GM23338 (cell line): ENCODE measurements at regions not wholly inside any gene's neighbourhood (a gene's known extent, or its start where the extent isn't known, plus 50 kb on each side); places are given as distances from the start of the nearest gene placed in this dataset.

Experiments
- ATAC-seq: fragments of 200-7000 bp; cut with Tn5 transposase; 3 replicates; pipeline ENCODE4 v1.9.1; 2020
- DNase-seq: peaks from one replicate; pipeline ENCODE4 v3.0.0-alpha.2; 2015; ENCODE audit warnings: low spot score
- H2AFZ ChIP-seq: fragments of 200-600 bp; sonication (generic); 2 replicates; pipeline ENCODE4 v1.8.0; 2016; ENCODE audit warnings: antibody characterized with exemption, mild to moderate bottlenecking, moderate library complexity
- H3F3A ChIP-seq: fragments of 200-600 bp; sonication (generic); replicated peaks from 2 replicates; pipeline ENCODE4 v1.8.0; 2017; ENCODE audit warnings: antibody characterized with exemption, mixed run types, low read depth
- H3K27ac ChIP-seq: fragments of 200-600 bp; sonication (generic); 2 replicates; pipeline ENCODE4 v1.6.1; 2016; ENCODE audit warnings: low read depth
- H3K27me3 ChIP-seq: fragments of 200-600 bp; sonication (generic); 2 replicates; pipeline ENCODE4 v1.8.0; 2016; ENCODE audit warnings: mild to moderate bottlenecking, mixed run types, moderate library complexity; ENCODE audit not compliant: insufficient read depth
- H3K36me3 ChIP-seq: fragments of 200-600 bp; sonication (generic); 2 replicates; pipeline ENCODE4 v1.8.0; 2016; ENCODE audit warnings: mild to moderate bottlenecking; ENCODE audit not compliant: insufficient read depth
- H3K4me1 ChIP-seq: fragments of 200-600 bp; sonication (generic); 2 replicates; pipeline ENCODE4 v1.8.0; 2016; ENCODE audit warnings: mild to moderate bottlenecking, moderate library complexity; ENCODE audit not compliant: insufficient read depth
- H3K4me2 ChIP-seq: fragments of 200-600 bp; sonication (generic); 2 replicates; pipeline ENCODE4 v1.7.1; 2017; ENCODE audit warnings: mixed run types
- H3K4me3 ChIP-seq: fragments of 200-600 bp; sonication (generic); 2 replicates; pipeline ENCODE4 v1.6.1; 2016; ENCODE audit warnings: mixed run types
- H3K79me2 ChIP-seq: fragments of 200-600 bp; sonication (generic); replicated peaks from 2 replicates; pipeline ENCODE4 v1.8.0; 2017; ENCODE audit warnings: mild to moderate bottlenecking; ENCODE audit not compliant: insufficient read depth
- H3K9me2 ChIP-seq: fragments of 200-600 bp; sonication (generic); 2 replicates; pipeline ENCODE4 v1.8.0; 2017; ENCODE audit not compliant: insufficient read depth
- H4K20me1 ChIP-seq: fragments of 200-600 bp; sonication (generic); replicated peaks from 2 replicates; pipeline ENCODE4 v1.8.0; 2017; ENCODE audit warnings: mild to moderate bottlenecking; ENCODE audit not compliant: insufficient read depth
- H3K27ac Mint-ChIP-seq: 2 replicates; pipeline ENCODE4 v1.8.0; 2020; ENCODE audit warnings: inconsistent platforms, mild to moderate bottlenecking, moderate library complexity, mixed read lengths
- H3K27me3 Mint-ChIP-seq: 3 replicates; pipeline ENCODE4 v1.8.0; 2022; ENCODE audit warnings: low read depth, mild to moderate bottlenecking, moderate library complexity, mixed read lengths, inconsistent platforms; ENCODE audit not compliant: insufficient read depth, poor library complexity
- H3K36me3 Mint-ChIP-seq: 3 replicates; pipeline ENCODE4 v1.8.0; 2021; ENCODE audit warnings: low read depth, mild to moderate bottlenecking, inconsistent platforms, moderate library complexity, mixed read lengths
- H3K4me1 Mint-ChIP-seq: 3 replicates; pipeline ENCODE4 v1.8.0; 2020; ENCODE audit warnings: mild to moderate bottlenecking, inconsistent platforms, mixed read lengths
- H3K4me3 Mint-ChIP-seq: 3 replicates; pipeline ENCODE4 v1.8.0; 2021; ENCODE audit warnings: moderate library complexity, mild to moderate bottlenecking, inconsistent platforms, mixed read lengths
- H3K9me3 Mint-ChIP-seq: 3 replicates; pipeline ENCODE4 v1.8.0; 2020; ENCODE audit warnings: moderate library complexity, mild to moderate bottlenecking, inconsistent platforms, mixed read lengths
- CREB1 ChIP-seq: fragments of 250-450 bp; sonication (Bioruptor Pico); IDR thresholded peaks from 2 replicates; pipeline ENCODE4 v1.5.0; 2020; ENCODE audit warnings: low read depth, mild to moderate bottlenecking, moderate library complexity
- ETS1 ChIP-seq: IDR thresholded peaks from 2 replicates; pipeline ENCODE4 v1.6.1; 2016; ENCODE audit warnings: antibody characterized with exemption
- EZH2 ChIP-seq: fragments of 200-600 bp; sonication (generic); IDR thresholded peaks from one replicate; pipeline ENCODE4 v1.8.0; 2017; ENCODE audit warnings: antibody characterized with exemption, mild to moderate bottlenecking, low read depth; ENCODE audit not compliant: unreplicated experiment
- JUNB ChIP-seq: IDR thresholded peaks from one replicate; pipeline ENCODE4 v1.6.1; 2016; ENCODE audit warnings: antibody characterized with exemption; ENCODE audit not compliant: unreplicated experiment
- POLR2AphosphoS5 ChIP-seq: IDR thresholded peaks from 2 replicates; pipeline ENCODE4 v1.6.1; 2016; ENCODE audit warnings: antibody characterized with exemption, low read depth
- TF ChIP-seq, protein P1 (sequence below), 2 experiments: fragments of 200-600 bp in 1 of 2; sonication (generic) in 1 of 2; conservative IDR thresholded peaks; 2 replicates each; pipeline versions ENCODE4 v1.5.1 to v1.6.1; 2016 to 2017; ENCODE audit warnings: antibody characterized with exemption in 2 of 2, low read depth in 2 of 2, mild to moderate bottlenecking in 2 of 2, moderate library complexity in 1 of 2
- TF ChIP-seq, protein P2 (sequence below): IDR thresholded peaks from one replicate; pipeline ENCODE4 v1.6.1; 2018; ENCODE audit warnings: antibody characterized with exemption; ENCODE audit not compliant: unreplicated experiment

GRCh38 chr11:32034680-32035079 lies 56.2 kb upstream of the RCN1 start:
- H3K4me1 Mint-ChIP-seq, result no peaks in the 10 kb centered on the region
- H2AFZ ChIP-seq, result no peak overlapping the region

More at GRCh38 chr11:32034680-32035079, 56.2 kb upstream of the RCN1 start:
- no peak for DNase-seq
- Histone ChIP-seq H3K36me3 (no peaks in the 10 kb centered on the region), H3K79me2 (no peaks in the 10 kb centered on the region), H3K4me2 (no peak overlapping the region), H3K27ac (no peak overlapping the region), H3K9me2 (no peaks in the 10 kb centered on the region), H3F3A (no peaks in the 10 kb centered on the region), H3K4me1 (no peaks in the 10 kb centered on the region), H3K27me3 (no peaks in the 10 kb centered on the region), H3K4me3 (no peak overlapping the region), H4K20me1 (no peaks in the 10 kb centered on the region)
- ATAC-seq, result no peak
- Mint-ChIP-seq H3K9me3 (no peaks in the 10 kb centered on the region), H3K36me3 (no peaks in the 10 kb centered on the region), H3K27me3 (no peaks in the 10 kb centered on the region), H3K4me3 (no peak overlapping the region), H3K27ac (no peak overlapping the region)
- TF ChIP-seq CREB1 (CRISPR knock-in tag) (no peak), EZH2 (no peak), POLR2AphosphoS5 (no peak), ETS1 (no peak), JUNB (no peak)
- TF ChIP-seq, protein P1, sequence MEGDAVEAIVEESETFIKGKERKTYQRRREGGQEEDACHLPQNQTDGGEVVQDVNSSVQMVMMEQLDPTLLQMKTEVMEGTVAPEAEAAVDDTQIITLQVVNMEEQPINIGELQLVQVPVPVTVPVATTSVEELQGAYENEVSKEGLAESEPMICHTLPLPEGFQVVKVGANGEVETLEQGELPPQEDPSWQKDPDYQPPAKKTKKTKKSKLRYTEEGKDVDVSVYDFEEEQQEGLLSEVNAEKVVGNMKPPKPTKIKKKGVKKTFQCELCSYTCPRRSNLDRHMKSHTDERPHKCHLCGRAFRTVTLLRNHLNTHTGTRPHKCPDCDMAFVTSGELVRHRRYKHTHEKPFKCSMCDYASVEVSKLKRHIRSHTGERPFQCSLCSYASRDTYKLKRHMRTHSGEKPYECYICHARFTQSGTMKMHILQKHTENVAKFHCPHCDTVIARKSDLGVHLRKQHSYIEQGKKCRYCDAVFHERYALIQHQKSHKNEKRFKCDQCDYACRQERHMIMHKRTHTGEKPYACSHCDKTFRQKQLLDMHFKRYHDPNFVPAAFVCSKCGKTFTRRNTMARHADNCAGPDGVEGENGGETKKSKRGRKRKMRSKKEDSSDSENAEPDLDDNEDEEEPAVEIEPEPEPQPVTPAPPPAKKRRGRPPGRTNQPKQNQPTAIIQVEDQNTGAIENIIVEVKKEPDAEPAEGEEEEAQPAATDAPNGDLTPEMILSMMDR (conservative IDR thresholded peaks at IDR 0.05; ENCODE audit: low read depth in 2 of 2), result no peak
- TF ChIP-seq, protein P2, sequence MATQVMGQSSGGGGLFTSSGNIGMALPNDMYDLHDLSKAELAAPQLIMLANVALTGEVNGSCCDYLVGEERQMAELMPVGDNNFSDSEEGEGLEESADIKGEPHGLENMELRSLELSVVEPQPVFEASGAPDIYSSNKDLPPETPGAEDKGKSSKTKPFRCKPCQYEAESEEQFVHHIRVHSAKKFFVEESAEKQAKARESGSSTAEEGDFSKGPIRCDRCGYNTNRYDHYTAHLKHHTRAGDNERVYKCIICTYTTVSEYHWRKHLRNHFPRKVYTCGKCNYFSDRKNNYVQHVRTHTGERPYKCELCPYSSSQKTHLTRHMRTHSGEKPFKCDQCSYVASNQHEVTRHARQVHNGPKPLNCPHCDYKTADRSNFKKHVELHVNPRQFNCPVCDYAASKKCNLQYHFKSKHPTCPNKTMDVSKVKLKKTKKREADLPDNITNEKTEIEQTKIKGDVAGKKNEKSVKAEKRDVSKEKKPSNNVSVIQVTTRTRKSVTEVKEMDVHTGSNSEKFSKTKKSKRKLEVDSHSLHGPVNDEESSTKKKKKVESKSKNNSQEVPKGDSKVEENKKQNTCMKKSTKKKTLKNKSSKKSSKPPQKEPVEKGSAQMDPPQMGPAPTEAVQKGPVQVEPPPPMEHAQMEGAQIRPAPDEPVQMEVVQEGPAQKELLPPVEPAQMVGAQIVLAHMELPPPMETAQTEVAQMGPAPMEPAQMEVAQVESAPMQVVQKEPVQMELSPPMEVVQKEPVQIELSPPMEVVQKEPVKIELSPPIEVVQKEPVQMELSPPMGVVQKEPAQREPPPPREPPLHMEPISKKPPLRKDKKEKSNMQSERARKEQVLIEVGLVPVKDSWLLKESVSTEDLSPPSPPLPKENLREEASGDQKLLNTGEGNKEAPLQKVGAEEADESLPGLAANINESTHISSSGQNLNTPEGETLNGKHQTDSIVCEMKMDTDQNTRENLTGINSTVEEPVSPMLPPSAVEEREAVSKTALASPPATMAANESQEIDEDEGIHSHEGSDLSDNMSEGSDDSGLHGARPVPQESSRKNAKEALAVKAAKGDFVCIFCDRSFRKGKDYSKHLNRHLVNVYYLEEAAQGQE, result no peak
